H1 (cell line): ENCODE measurements at regions not wholly inside any gene's neighbourhood (a gene's known extent, or its start where the extent isn't known, plus 50 kb on each side); places are given as distances from the start of the nearest gene placed in this dataset.
"Not testable (repeated sequence)": the region's sequence is repeated elsewhere in the genome, so short reads cannot be mapped to it uniquely, and the experiment has no call there.

ENCODE experiments used
- CTCF ChIA-PET: fragments of 300-600 bp; sonication (Branson Sonifier 250); formaldehyde crosslinking; loops from one replicate; lab custom pipeline; 2021; ENCODE audit not compliant: partially characterized antibody; lab: Charles Lee
- POLR2A ChIA-PET: fragments of 300-600 bp; sonication (Branson Sonifier 250); formaldehyde crosslinking; loops from one replicate; lab custom pipeline; 2021; ENCODE audit warnings: inconsistent platforms; ENCODE audit not compliant: partially characterized antibody; lab: Charles Lee
- DNase-seq, 2 experiments: peaks; one replicate each; pipeline versions ENCODE4 v3.0.0 to v3.0.0-alpha.2; 2010 to 2022; ENCODE audit warnings: low spot score in 2 of 2, low read depth in 1 of 2, mixed read lengths in 1 of 2
- FAIRE-seq: peaks from 2 replicates; lab custom pipeline; 2011; peaks lifted over from hg19 to GRCh38; lab: Jason Lieb, UNC
- H2AFZ ChIP-seq: 2 replicates; pipeline ENCODE4 v1.8.1; 2012; ENCODE audit warnings: low read length, inconsistent platforms
- H2AK5ac ChIP-seq: 2 replicates; pipeline ENCODE4 v1.6.1; 2013; ENCODE audit warnings: low read depth, low read length
- H2BK120ac ChIP-seq: replicated peaks from 2 replicates; pipeline ENCODE3; 2013; ENCODE audit warnings: low read depth, low read length, inconsistent platforms
- H2BK12ac ChIP-seq: 2 replicates; pipeline ENCODE4 v1.6.1; 2013; ENCODE audit warnings: low read depth, low read length
- H2BK15ac ChIP-seq: 2 replicates; pipeline ENCODE4 v1.6.1; 2013; ENCODE audit warnings: low read length
- H2BK20ac ChIP-seq: 2 replicates; pipeline ENCODE4 v1.6.1; 2013; ENCODE audit warnings: low read length
- H2BK5ac ChIP-seq: 2 replicates; pipeline ENCODE4 v1.6.1; 2013; ENCODE audit warnings: low read depth, low read length
- H3K14ac ChIP-seq: 2 replicates; pipeline ENCODE4 v1.6.1; 2013; ENCODE audit warnings: inconsistent platforms; ENCODE audit not compliant: insufficient read length
- H3K18ac ChIP-seq: 2 replicates; pipeline ENCODE4 v1.6.1; 2013; ENCODE audit warnings: low read length; ENCODE audit errors: extremely low read depth
- H3K23ac ChIP-seq: 2 replicates; pipeline ENCODE4 v1.6.1; 2013; ENCODE audit warnings: inconsistent platforms; ENCODE audit not compliant: insufficient read length
- H3K23me2 ChIP-seq: 2 replicates; pipeline ENCODE4 v1.6.1; 2013; ENCODE audit warnings: low read depth, low read length
- H3K27ac ChIP-seq: 2 replicates; pipeline ENCODE4 v1.6.1; 2011; ENCODE audit warnings: low read depth, low read length, inconsistent platforms
- H3K27me3 ChIP-seq, 4 experiments: replicated peaks in 1 of 4; 1 replicate in 1 of 4; 2 replicates in 3 of 4; pipeline versions ENCODE4 v1.6.1 to v1.8.1; 2011 to 2013; ENCODE audit warnings: low read length in 3 of 4, mild to moderate bottlenecking in 3 of 4, inconsistent platforms in 2 of 4, mixed read lengths in 2 of 4, moderate library complexity in 1 of 4; ENCODE audit not compliant: control insufficient read depth in 3 of 4, insufficient read depth in 3 of 4; ENCODE audit errors: extremely low read depth in 1 of 4
- H3K36me3 ChIP-seq, 4 experiments: 2 replicates each; pipeline versions ENCODE4 v1.6.1 to v1.8.1; 2011 to 2013; ENCODE audit warnings: mild to moderate bottlenecking in 4 of 4, low read length in 3 of 4, moderate library complexity in 2 of 4, control low read depth in 1 of 4, inconsistent platforms in 1 of 4; ENCODE audit not compliant: insufficient read depth in 4 of 4, control insufficient read depth in 2 of 4
- H3K4ac ChIP-seq: replicated peaks from 2 replicates; pipeline ENCODE3; 2013; ENCODE audit warnings: low read length, low read depth, mixed read lengths, inconsistent platforms; ENCODE audit not compliant: insufficient read length
- H3K4me1 ChIP-seq, 4 experiments: replicated peaks in 1 of 4; 1 replicate in 1 of 4; 2 replicates in 3 of 4; pipeline versions ENCODE4 v1.6.1 to v1.8.1; 2011 to 2013; ENCODE audit warnings: low read length in 3 of 4, inconsistent platforms in 2 of 4, mixed read lengths in 1 of 4; ENCODE audit not compliant: insufficient read depth in 4 of 4, control insufficient read depth in 3 of 4
- H3K4me2 ChIP-seq, 2 experiments: 2 replicates each; pipeline versions ENCODE4 v1.6.1 to v1.8.1; 2011 to 2013; ENCODE audit warnings: low read depth in 2 of 2, low read length in 2 of 2, control low read depth in 1 of 2, inconsistent platforms in 1 of 2, mild to moderate bottlenecking in 1 of 2; ENCODE audit not compliant: insufficient read depth in 1 of 2
- H3K4me3 ChIP-seq, 4 experiments: fragments of 200-600, 300-600 bp in 1 of 4; sonication (generic), shearing (Covaris generic), sonication (Bioruptor Twin) in 1 of 4; 2 replicates each; pipeline versions ENCODE4 v1.5.1 to v1.8.1; 2011 to 2016; ENCODE audit warnings: low read length in 4 of 4, low read depth in 3 of 4, control low read depth in 2 of 4, inconsistent platforms in 2 of 4, mild to moderate bottlenecking in 2 of 4, mixed read lengths in 1 of 4, moderate library complexity in 1 of 4; ENCODE audit not compliant: insufficient read depth in 2 of 4; ENCODE audit errors: extremely low read depth in 1 of 4
- H3K56ac ChIP-seq: replicated peaks from 2 replicates; pipeline ENCODE3; 2013; ENCODE audit warnings: low read depth, mild to moderate bottlenecking, mixed read lengths, low read length, inconsistent platforms; ENCODE audit not compliant: insufficient read length
- H3K79me1 ChIP-seq: 2 replicates; pipeline ENCODE4 v1.6.1; 2013; ENCODE audit warnings: low read depth, low read length, control low read depth
- H3K79me2 ChIP-seq, 2 experiments: 2 replicates each; pipeline versions ENCODE4 v1.6.1 to v1.8.1; 2012 to 2013; ENCODE audit warnings: low read length in 2 of 2, mild to moderate bottlenecking in 2 of 2, inconsistent platforms in 1 of 2; ENCODE audit not compliant: insufficient read depth in 2 of 2, control insufficient read depth in 1 of 2
- H3K9ac ChIP-seq, 4 experiments: replicated peaks in 1 of 4; 1 replicate in 1 of 4; 2 replicates in 3 of 4; pipeline versions ENCODE4 v1.6.1 to v1.8.1; 2011 to 2013; ENCODE audit warnings: low read depth in 3 of 4, low read length in 3 of 4, control low read depth in 2 of 4, mild to moderate bottlenecking in 2 of 4, moderate library complexity in 2 of 4, inconsistent platforms in 1 of 4; ENCODE audit errors: extremely low read depth in 1 of 4
- H3K9me3 ChIP-seq, 2 experiments: 2 replicates each; pipeline versions ENCODE4 v1.6.1 to v1.8.1; 2012 to 2013; ENCODE audit warnings: mild to moderate bottlenecking in 2 of 2, moderate library complexity in 2 of 2, control low read depth in 1 of 2, inconsistent platforms in 1 of 2, low read depth in 1 of 2, low read length in 1 of 2, mixed read lengths in 1 of 2; ENCODE audit not compliant: insufficient read depth in 2 of 2
- H4K20me1 ChIP-seq, 2 experiments: replicated peaks in 1 of 2; 2 replicates each; pipeline versions ENCODE3 to v1.8.1; 2011 to 2013; ENCODE audit warnings: inconsistent platforms in 2 of 2, low read length in 2 of 2, mild to moderate bottlenecking in 1 of 2; ENCODE audit not compliant: insufficient read depth in 2 of 2, control insufficient read depth in 1 of 2
- H4K5ac ChIP-seq: 2 replicates; pipeline ENCODE4 v1.6.1; 2013; ENCODE audit warnings: low read length, low read depth, mixed read lengths, inconsistent platforms; ENCODE audit not compliant: insufficient read length
- H4K8ac ChIP-seq: 2 replicates; pipeline ENCODE4 v1.8.0; 2013; ENCODE audit warnings: mild to moderate bottlenecking, moderate library complexity, low read length, inconsistent platforms; ENCODE audit not compliant: insufficient read depth; ENCODE audit errors: extremely low read depth
- H4K91ac ChIP-seq: replicated peaks from 2 replicates; pipeline ENCODE3; 2013; ENCODE audit warnings: low read length, mixed read lengths, inconsistent platforms; ENCODE audit not compliant: insufficient read length
- WGBS, 2 experiments: shearing (Covaris generic) in 1 of 2; methylation state at CpG; one replicate each; pipeline versions ENCODE4 v1.1.6 to v1.1.7; 2013 to 2015; ENCODE audit warnings: low lambda C conversion rate in 2 of 2, mixed read lengths in 2 of 2, inconsistent platforms in 1 of 2, low coverage in 1 of 2, missing lambda C conversion rate in 1 of 2; ENCODE audit not compliant: insufficient replicate concordance in 2 of 2, insufficient coverage in 1 of 2, insufficient read length in 1 of 2; ENCODE audit errors: extremely low coverage in 1 of 2, missing lambda C conversion rate in 1 of 2; 5-methylcytosine and 5-hydroxymethylcytosine counted together

GRCh38 chr3:75350536-75350935 lies 313.6 kb upstream of the FRG2C start:
- H3K79me1 ChIP-seq, H3K18ac ChIP-seq, H2BK15ac ChIP-seq, H2AK5ac ChIP-seq, POLR2A ChIA-PET, H3K9ac ChIP-seq, H4K91ac ChIP-seq, H3K14ac ChIP-seq, H3K27me3 ChIP-seq, H2BK20ac ChIP-seq, H3K27ac ChIP-seq, H3K4me3 ChIP-seq, H4K20me1 ChIP-seq, H2AFZ ChIP-seq, H3K23ac ChIP-seq, H2BK12ac ChIP-seq, H3K4ac ChIP-seq, H3K9me3 ChIP-seq, H2BK5ac ChIP-seq, H3K56ac ChIP-seq, H3K23me2 ChIP-seq, H3K36me3 ChIP-seq, H4K5ac ChIP-seq, H3K79me2 ChIP-seq, DNase-seq, H4K8ac ChIP-seq, H3K4me1 ChIP-seq, FAIRE-seq, H2BK120ac ChIP-seq, H3K4me2 ChIP-seq: not testable (repeated sequence)
- 93% methylated on average over 8 of the region's 9 CpGs; no CpG with 5 or more reads in 1 of the 2 experiments for WGBS, 2 experiments
- CTCF ChIA-PET = interaction anchor here (1.3 kb wide), 1 partner anchor 9 kb away, joined by 3 read pairs; no protein-coding TSS in a partner anchor
